Ectodermal cell (in vitro differentiated cells): ENCODE measurements at regions not wholly inside any gene's neighbourhood (a gene's known extent, or its start where the extent isn't known, plus 50 kb on each side); places are given as distances from the start of the nearest gene placed in this dataset.

Experiments used
- H3K27ac ChIP-seq: 2 replicates; pipeline ENCODE4 v1.7.0; 2013; ENCODE audit warnings: mild to moderate bottlenecking, low read depth, low read length; ENCODE audit not compliant: insufficient read depth, poor library complexity, severe bottlenecking
- H3K27me3 ChIP-seq: 2 replicates; pipeline ENCODE4 v1.7.0; 2013; ENCODE audit warnings: mild to moderate bottlenecking, low read length; ENCODE audit not compliant: insufficient read depth, control insufficient read depth, poor library complexity, severe bottlenecking
- H3K36me3 ChIP-seq: one replicate; pipeline ENCODE4 v1.7.0; 2013; ENCODE audit warnings: low read length; ENCODE audit not compliant: control insufficient read depth, insufficient read depth
- H3K4me1 ChIP-seq: one replicate; pipeline ENCODE4 v1.7.0; 2013; ENCODE audit warnings: low read length; ENCODE audit not compliant: control insufficient read depth, insufficient read depth
- H3K4me3 ChIP-seq: 2 replicates; pipeline ENCODE4 v1.7.0; 2013; ENCODE audit warnings: low read depth, low read length, control low read depth; ENCODE audit not compliant: insufficient read depth
- H3K9me3 ChIP-seq: 2 replicates; pipeline ENCODE4 v1.7.0; 2013; ENCODE audit warnings: mild to moderate bottlenecking, low read length, moderate library complexity; ENCODE audit not compliant: control insufficient read depth
- WGBS, 2 experiments: methylation state at CpG; one replicate each; pipeline ENCODE4 v1.1.7; 2013; ENCODE audit warnings: missing lambda C conversion rate in 2 of 2; 5-methylcytosine and 5-hydroxymethylcytosine counted together

- no peak overlapping the region for H3K27ac ChIP-seq
Observed at GRCh38 chr2:58907644-58908043, 666.5 kb upstream of the FANCL start.

GRCh38 chr2:58906081-58906645, 665.0 kb upstream of the FANCL start:
- no peaks in the 10 kb centered on the region for H3K4me1 ChIP-seq
- no peaks in the 10 kb centered on the region for H3K36me3 ChIP-seq
- no peaks in the 10 kb centered on the region for H3K27me3 ChIP-seq
- 78 to 84% methylated on average over 7 of the region's 7 CpGs for WGBS, 2 experiments
- no peaks in the 10 kb centered on the region for H3K9me3 ChIP-seq
- H3K4me3 ChIP-seq: no peak overlapping the region
- no peak overlapping the region for H3K27ac ChIP-seq

More at GRCh38 chr2:58907644-58908043, 666.5 kb upstream of the FANCL start:
- no peaks in the 10 kb centered on the region for H3K4me1 ChIP-seq
- H3K36me3 ChIP-seq: no peaks in the 10 kb centered on the region
- H3K9me3 ChIP-seq: no peaks in the 10 kb centered on the region
- H3K27me3 ChIP-seq: no peaks in the 10 kb centered on the region
- no peak overlapping the region for H3K4me3 ChIP-seq
- WGBS, 2 experiments: 94 to 100% methylated on average over 1 of the region's 1 CpG

- no peaks in the 10 kb centered on the region for H3K9me3 ChIP-seq
- H3K4me3 ChIP-seq: no peak overlapping the region
- H3K27ac ChIP-seq: no peak overlapping the region
- no peaks in the 10 kb centered on the region for H3K27me3 ChIP-seq
- no peaks in the 10 kb centered on the region for H3K36me3 ChIP-seq
- H3K4me1 ChIP-seq: no peaks in the 10 kb centered on the region
- 100% methylated on average over 1 of the region's 1 CpG; no CpG with 5 or more reads in 1 of the 2 experiments for WGBS, 2 experiments
Observed at GRCh38 chr2:58904095-58904494, 663.0 kb upstream of the FANCL start.

- H3K27me3 ChIP-seq: no peaks in the 10 kb centered on the region
- no peaks in the 10 kb centered on the region for H3K36me3 ChIP-seq
- no peak overlapping the region for H3K27ac ChIP-seq
- 94 to 95% methylated on average over 2 of the region's 2 CpGs for WGBS, 2 experiments
- H3K9me3 ChIP-seq: no peaks in the 10 kb centered on the region
- H3K4me1 ChIP-seq: no peaks in the 10 kb centered on the region
- H3K4me3 ChIP-seq: no peak overlapping the region
Observed at GRCh38 chr2:58903427-58903826, 662.3 kb upstream of the FANCL start.

GRCh38 chr2:58900246-58901027, 659.3 kb upstream of the FANCL start:
- 93 to 94% methylated on average over 9 to 10 of the region's 10 CpGs for WGBS, 2 experiments
- no peaks in the 10 kb centered on the region for H3K36me3 ChIP-seq
- H3K9me3 ChIP-seq: no peaks in the 10 kb centered on the region
- no peak overlapping the region for H3K4me3 ChIP-seq
- no peaks in the 10 kb centered on the region for H3K4me1 ChIP-seq
- no peaks in the 10 kb centered on the region for H3K27me3 ChIP-seq
- H3K27ac ChIP-seq: no peak overlapping the region

GRCh38 chr2:58899692-58900091, 658.6 kb upstream of the FANCL start:
- H3K4me3 ChIP-seq: no peak overlapping the region
- no peaks in the 10 kb centered on the region for H3K27me3 ChIP-seq
- H3K9me3 ChIP-seq: no peaks in the 10 kb centered on the region
- H3K36me3 ChIP-seq: no peaks in the 10 kb centered on the region
- H3K27ac ChIP-seq: no peak overlapping the region
- WGBS, 2 experiments: 95 to 96% methylated on average over 6 of the region's 6 CpGs
- H3K4me1 ChIP-seq: no peaks in the 10 kb centered on the region

GRCh38 chr2:58896638-58897037, 655.5 kb upstream of the FANCL start:
- H3K9me3 ChIP-seq: no peaks in the 10 kb centered on the region
- no peaks in the 10 kb centered on the region for H3K36me3 ChIP-seq
- 88 to 98% methylated on average over 3 of the region's 3 CpGs for WGBS, 2 experiments
- H3K4me1 ChIP-seq: no peaks in the 10 kb centered on the region
- H3K27me3 ChIP-seq: no peaks in the 10 kb centered on the region
- no peak overlapping the region for H3K27ac ChIP-seq
- H3K4me3 ChIP-seq: no peak overlapping the region

GRCh38 chr2:58895857-58896256, 654.7 kb upstream of the FANCL start:
- 91 to 92% methylated on average over 4 of the region's 4 CpGs for WGBS, 2 experiments
- no peaks in the 10 kb centered on the region for H3K27me3 ChIP-seq
- H3K27ac ChIP-seq: no peak overlapping the region
- H3K4me1 ChIP-seq: no peaks in the 10 kb centered on the region
- H3K36me3 ChIP-seq: no peaks in the 10 kb centered on the region
- H3K4me3 ChIP-seq: no peak overlapping the region
- H3K9me3 ChIP-seq: no peaks in the 10 kb centered on the region

- Histone ChIP-seq H3K27me3 (no peaks in the 10 kb centered on the region), H3K27ac (no peak overlapping the region), H3K9me3 (no peaks in the 10 kb centered on the region), H3K4me1 (no peaks in the 10 kb centered on the region), H3K36me3 (no peaks in the 10 kb centered on the region), H3K4me3 (no peak overlapping the region)
- WGBS, 2 experiments: 95 to 96% methylated on average over 14 of the region's 14 CpGs
Observed at GRCh38 chr2:58893656-58894351, 652.7 kb upstream of the FANCL start.

GRCh38 chr2:58891828-58892377, 650.8 kb upstream of the FANCL start:
- WGBS, 2 experiments: 89 to 93% methylated on average over 2 to 4 of the region's 4 CpGs
- Histone ChIP-seq H3K27ac (no peak overlapping the region), H3K36me3 (no peaks in the 10 kb centered on the region), H3K27me3 (no peaks in the 10 kb centered on the region), H3K4me1 (no peaks in the 10 kb centered on the region), H3K4me3 (no peak overlapping the region), H3K9me3 (no peaks in the 10 kb centered on the region)
